Stimulated activated CD8-positive, alpha-beta memory T cell treated with anti-CD3 and anti-CD28 coated beads, Interleukin-7, amount 100 ng/mL, for 1 hour (primary cell): ENCODE measurements at regions not wholly inside any gene's neighbourhood (a gene's known extent, or its start where the extent isn't known, plus 50 kb on each side); places are given as distances from the start of the nearest gene placed in this dataset.

Source experiments
- DNase-seq, 2 donors: peaks; one replicate each; pipeline ENCODE4 v3.0.0-alpha.2; 2020; ENCODE audit warnings: low read depth in 2 of 2

DNA sequence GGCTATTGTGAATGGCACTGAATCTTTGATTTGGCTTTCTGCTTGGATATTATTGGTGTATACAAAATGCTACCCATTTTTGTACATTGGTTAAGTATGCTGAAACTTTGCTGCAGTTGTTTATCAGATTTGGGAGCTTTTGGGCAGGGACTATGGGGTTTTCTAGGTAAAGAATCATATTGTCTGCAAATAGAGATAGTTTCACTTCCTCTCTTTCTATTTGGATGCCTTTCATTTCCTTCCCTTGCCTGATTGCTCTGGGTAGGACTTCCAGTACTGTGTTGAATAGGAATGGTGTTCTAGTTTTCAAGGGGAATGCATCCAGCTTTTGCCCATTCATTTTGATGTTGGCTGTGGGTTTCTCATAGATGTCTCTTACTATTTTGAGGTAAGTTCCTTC lies 489.1 kb upstream of the LRATD1 start:
- DNase-seq = no peak

DNA sequence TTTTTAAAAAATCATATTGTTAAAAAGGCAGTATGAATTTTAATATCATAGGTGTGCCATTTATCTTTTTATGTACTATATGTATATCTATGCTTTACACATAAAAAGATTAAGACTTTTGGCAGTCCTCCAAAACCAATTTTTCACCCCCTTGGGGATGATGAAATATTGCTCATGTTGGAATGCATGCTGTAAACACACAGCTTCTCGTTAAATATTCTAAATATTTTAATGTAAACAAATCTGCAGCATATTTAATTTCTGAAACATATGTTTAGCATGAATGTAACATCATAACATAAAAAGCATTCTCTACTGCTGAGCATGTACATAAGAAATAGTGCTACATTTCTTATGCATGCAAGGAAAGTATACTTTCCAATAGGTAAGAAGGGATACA lies 484.3 kb upstream of the LRATD1 start:
- no peak for DNase-seq

DNA sequence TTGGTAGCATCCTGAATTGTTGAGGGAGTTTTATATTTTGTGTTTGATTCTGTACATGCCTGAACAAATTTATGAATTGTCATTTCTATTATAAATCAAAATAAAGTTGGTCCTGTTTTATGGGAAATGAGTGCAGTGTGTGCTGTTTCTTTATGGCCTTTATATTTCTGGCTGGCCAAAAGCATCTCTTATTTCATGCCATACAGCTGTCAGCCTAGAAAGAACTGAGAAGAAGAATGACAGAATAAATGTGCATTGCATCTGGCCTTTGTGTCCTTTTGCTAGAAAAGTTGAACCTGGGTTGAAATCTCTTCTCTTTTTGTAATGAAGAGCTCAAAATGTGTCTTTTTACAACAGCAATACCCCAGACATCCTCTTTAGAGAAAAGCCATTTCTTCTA lies 474.7 kb upstream of the LRATD1 start:
- no peak for DNase-seq

DNA sequence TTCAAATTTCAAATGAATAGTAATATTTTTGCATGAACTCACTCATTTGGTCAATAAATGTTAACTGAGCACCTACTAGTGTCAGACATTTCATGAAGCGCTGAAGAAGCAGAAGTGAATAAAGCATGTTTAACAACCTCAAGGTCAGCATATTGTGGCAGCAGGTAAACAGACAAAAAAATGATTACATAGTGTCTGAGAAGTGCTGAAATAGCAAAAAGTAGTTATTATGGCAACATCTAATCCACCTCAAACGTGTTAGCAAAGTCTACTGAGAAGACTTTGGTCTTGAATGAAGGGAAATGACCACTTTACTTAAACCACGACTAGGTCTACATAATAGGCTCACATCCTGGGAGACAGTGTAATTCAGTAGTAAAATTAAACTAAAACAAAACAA lies 452.2 kb upstream of the LRATD1 start:
- DNase-seq = no peak

- no peak for DNase-seq
Observed at GRCh38 chr2:14182227-14182946, 450.1 kb upstream of the LRATD1 start.

- DNase-seq = no peak
Observed at GRCh38 chr2:14185906-14186305, 446.6 kb upstream of the LRATD1 start.

DNA sequence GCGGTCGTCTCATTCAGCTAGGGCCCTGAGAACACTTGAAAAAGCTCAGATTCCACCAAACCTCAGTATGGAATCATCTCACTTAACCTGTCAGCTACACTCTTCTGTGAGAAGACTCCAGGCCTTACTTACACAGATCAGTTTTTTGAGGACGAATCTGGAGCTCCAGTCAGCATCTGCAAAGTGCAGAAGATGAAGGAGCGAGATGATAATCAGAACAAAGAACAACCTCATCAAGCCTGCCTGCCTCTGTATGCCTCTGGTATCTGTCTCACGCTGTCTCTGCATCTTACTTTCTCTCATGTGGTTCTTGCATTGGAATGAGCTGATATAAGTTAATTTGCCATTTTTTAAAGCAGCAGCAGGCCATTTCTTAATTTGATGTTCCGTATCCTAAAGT lies 444.1 kb upstream of the LRATD1 start:
- DNase-seq = no peak

DNA sequence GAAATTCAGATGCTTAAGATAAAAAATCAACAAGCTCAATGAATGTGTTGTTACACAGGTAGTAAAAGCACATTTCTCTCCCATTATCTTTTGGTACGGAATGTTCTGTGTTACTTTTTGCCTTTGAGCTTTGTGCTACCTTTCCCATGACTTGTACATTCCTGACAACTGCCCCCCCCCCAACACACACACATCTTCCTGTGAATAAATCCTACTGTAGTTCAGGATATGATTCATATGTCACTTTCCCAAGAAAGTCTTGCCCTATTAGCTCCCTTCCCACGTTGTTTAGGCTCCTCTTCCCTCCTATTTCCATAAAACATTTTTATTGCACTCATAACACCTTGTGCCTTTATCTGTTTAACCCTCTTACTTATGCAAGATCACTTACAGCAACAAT lies 442.6 kb upstream of the LRATD1 start:
- no peak for DNase-seq

DNA sequence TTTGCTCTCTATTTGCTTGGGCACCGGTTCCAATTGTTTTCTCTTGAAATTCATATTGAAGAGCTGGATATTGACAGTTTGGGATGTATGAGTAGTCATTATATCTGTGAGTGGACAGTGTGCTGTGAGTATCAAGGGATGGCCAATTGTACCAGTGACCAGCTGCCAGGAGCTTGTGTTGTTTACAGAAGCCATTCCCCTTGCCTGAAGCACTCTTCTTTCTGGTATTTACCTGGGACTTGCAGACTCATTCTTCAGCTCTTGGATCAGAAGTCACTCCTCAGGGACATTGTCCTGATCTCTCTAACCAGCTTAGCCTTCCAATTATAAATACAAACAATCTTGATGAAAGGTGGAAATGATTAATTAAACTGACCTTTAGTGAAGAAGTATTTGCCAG lies 438.3 kb upstream of the LRATD1 start:
- no peak for DNase-seq

DNA sequence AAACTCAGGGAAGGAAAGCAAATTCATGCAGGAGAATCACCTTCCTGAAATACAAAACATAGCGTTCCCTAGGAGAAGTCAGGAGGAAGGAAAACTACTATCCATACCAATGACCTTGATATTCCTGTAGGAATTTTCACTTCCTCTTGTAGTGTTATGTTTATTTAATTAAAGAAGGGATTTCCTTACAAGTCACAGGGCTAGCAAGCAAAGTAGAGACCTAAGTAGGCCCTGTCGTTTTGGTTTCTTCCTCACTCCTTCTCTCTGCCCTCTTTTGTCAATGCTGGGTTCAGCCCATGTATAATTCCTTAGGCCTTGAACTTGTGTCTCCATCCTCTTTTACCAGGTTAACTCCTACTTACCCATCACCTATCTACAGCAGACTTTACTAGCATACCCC lies 435.2 kb upstream of the LRATD1 start:
- no peak for DNase-seq

- no peak for DNase-seq
Observed at GRCh38 chr2:14199040-14199439, 433.5 kb upstream of the LRATD1 start.

GRCh38 chr2:14219306-14219705 lies 413.2 kb upstream of the LRATD1 start:
- DNase-seq = no peak

GRCh38 chr2:14220101-14220500 lies 412.4 kb upstream of the LRATD1 start:
- no peak for DNase-seq

- DNase-seq = no peak
Observed at GRCh38 chr2:14221466-14221865, 411.1 kb upstream of the LRATD1 start.

DNA sequence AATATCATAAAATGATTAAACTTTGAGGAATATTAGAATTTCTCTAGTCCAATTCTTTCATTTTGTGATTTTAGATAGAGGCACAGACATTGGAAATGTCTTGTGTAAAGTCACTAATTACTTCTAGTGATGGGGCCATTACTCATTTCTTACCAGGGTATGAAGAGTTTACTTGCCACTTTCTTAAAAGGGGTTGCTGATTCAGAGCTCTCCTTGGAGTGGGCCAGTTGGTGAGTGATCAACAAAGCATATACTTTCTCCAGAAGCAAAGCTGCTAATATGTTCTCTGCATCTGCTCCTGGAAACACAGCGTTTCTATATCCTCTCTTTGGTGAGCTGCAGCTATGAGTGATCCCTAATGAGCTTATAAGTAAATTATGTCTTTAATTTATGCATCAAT lies 408.9 kb upstream of the LRATD1 start:
- no peak for DNase-seq

DNA sequence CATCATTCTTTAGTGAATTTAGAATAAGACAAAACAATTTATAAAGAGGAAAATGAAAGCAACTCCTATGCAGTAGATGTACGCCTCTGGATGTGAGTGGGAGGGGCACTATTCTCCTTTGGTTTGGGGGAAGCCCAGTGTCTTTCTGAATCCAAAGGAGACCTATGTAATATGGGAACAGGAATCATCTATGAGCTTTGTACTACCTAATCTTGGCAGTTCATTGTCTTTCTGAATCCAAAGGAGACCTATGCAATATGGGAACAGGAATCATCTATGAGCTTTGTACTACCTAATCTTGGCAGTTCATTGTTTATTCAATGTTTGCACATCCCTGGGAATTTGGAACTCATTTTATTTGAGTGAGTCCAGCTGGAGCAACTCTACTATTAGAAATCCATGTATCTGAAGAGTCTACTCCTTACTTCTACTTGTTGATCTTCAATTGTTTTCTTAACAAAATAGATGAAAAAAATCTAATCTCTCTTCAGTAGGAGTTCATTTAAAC lies 401.1 kb upstream of the LRATD1 start:
- DNase-seq = no peak

DNA sequence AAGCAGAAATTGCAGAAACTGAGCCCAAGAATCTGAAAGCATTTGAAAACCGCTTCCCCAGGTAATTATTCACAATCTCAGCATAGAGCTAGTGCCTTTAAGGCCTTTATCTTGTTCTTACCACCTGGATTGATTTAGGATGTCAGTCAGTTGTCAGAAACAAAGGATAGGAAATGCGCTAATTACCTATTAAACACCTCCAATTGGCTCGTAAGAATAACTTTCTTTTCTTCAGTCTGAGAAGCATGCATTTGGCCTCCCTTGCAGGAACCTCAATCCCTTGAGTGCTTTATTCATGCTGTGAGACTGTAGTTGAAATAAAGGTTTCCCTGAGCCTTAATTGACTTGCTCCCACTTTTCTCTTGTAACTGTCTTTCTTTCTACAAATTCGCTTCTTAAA lies 400.3 kb upstream of the LRATD1 start:
- no peak for DNase-seq

DNA sequence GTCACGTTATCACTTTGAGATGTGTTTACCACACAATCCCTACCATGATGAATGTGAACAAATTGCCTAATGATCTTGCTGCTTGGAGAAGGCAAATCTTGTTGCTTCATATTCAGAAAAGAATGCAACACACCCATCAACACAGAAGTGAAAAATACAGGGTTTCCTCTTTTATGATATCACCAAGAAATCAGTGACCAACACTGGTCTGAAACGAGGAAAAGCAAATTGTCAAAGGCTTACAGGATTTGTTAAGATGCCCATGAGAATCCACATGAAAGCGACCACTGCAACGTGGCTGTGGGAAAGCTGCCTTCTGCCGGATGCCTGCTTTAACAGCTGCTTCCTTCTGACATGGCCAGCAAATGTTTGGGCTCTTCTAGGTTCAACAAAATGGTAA lies 397.6 kb upstream of the LRATD1 start:
- DNase-seq = no peak

- DNase-seq = no peak
Observed at GRCh38 chr2:14235667-14236066, 396.9 kb upstream of the LRATD1 start.

DNA sequence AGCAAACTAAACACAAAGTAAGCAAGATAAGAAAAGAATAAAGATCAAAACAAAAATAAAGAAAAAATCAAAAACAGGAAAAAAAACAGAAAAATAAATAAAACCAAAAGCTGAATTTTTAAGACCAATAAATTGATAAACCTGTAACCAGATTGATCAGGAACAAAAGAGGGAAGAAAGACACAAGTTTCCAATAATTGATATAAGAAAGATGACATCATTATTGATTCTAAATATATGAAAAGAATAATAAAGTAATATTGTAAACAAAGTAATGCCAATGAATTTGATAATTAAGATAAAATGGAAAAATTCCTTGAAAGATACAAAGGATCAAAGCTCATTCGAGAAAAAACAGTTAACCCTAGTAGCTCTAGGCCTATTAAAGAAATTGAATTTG lies 394.6 kb upstream of the LRATD1 start:
- no peak for DNase-seq

GRCh38 chr2:14239605-14240004 lies 392.9 kb upstream of the LRATD1 start:
- DNase-seq = no peak

GRCh38 chr2:14240868-14241267 lies 391.6 kb upstream of the LRATD1 start:
- no peak for DNase-seq

- no peak for DNase-seq
Observed at GRCh38 chr2:14245901-14246300, 386.6 kb upstream of the LRATD1 start.

GRCh38 chr2:14255135-14255820 lies 377.2 kb upstream of the LRATD1 start:
- DNase-seq = no peak
